SU-DHL-6 (cell line): ENCODE measurements at regions not wholly inside any gene's neighbourhood (a gene's known extent, or its start where the extent isn't known, plus 50 kb on each side); places are given as distances from the start of the nearest gene placed in this dataset.
"Not testable (repeated sequence)": the region's sequence is repeated elsewhere in the genome, so short reads cannot be mapped to it uniquely, and the experiment has no call there.

Source experiments
- H2AFZ ChIP-seq: fragments of 200-600 bp; sonication (generic); 2 replicates; pipeline ENCODE4 v1.6.1; 2014; ENCODE audit warnings: low read depth, mild to moderate bottlenecking, moderate library complexity, mixed read lengths, antibody characterized with exemption, low read length; ENCODE audit not compliant: severe bottlenecking
- H3F3A ChIP-seq: fragments of 200-600 bp; shearing (Covaris generic); 2 replicates; pipeline ENCODE4 v1.6.0; 2016; ENCODE audit warnings: antibody characterized with exemption, mild to moderate bottlenecking; ENCODE audit not compliant: insufficient read depth
- H3K27ac ChIP-seq: fragments of 200-600 bp; sonication (generic); 2 replicates; pipeline ENCODE4 v1.5.1; 2016; ENCODE audit warnings: low read depth, mild to moderate bottlenecking, low read length, moderate library complexity, mixed read lengths
- H3K27me3 ChIP-seq: fragments of 200-600 bp; sonication (generic), shearing (Covaris generic); 2 replicates; pipeline ENCODE4 v1.6.0; 2014; ENCODE audit warnings: mild to moderate bottlenecking, low read length
- H3K36me3 ChIP-seq: fragments of 200-600 bp; sonication (generic); 2 replicates; pipeline ENCODE4 v1.6.1; 2014; ENCODE audit warnings: mild to moderate bottlenecking, low read length, mixed read lengths
- H3K4me2 ChIP-seq: fragments of 300-600, 200-600 bp; shearing (Covaris generic), sonication (generic); 2 replicates; pipeline ENCODE4 v1.6.0; 2014; ENCODE audit warnings: low read length, low read depth, mild to moderate bottlenecking; ENCODE audit not compliant: poor library complexity, severe bottlenecking
- H3K4me3 ChIP-seq: fragments of 200-600 bp; sonication (generic); 2 replicates; pipeline ENCODE4 v1.5.1; 2014; ENCODE audit warnings: antibody characterized with exemption, low read length, mild to moderate bottlenecking, mixed read lengths; ENCODE audit not compliant: insufficient read depth, poor library complexity, severe bottlenecking
- H3K79me2 ChIP-seq: fragments of 200-600 bp; sonication (generic); 2 replicates; pipeline ENCODE4 v1.6.1; 2014; ENCODE audit warnings: mild to moderate bottlenecking, low read length, moderate library complexity; ENCODE audit not compliant: insufficient read depth
- H3K9ac ChIP-seq: fragments of 200-600 bp; sonication (generic); 2 replicates; pipeline ENCODE4 v1.7.0; 2014; ENCODE audit warnings: mild to moderate bottlenecking, low read length
- H3K9me2 ChIP-seq: fragments of 200-600 bp; sonication (generic); replicated peaks from 2 replicates; pipeline ENCODE4 v1.6.1; 2014; ENCODE audit warnings: low read length; ENCODE audit not compliant: insufficient read depth
- H3K9me3 ChIP-seq: fragments of 200-600 bp; sonication (generic); 2 replicates; pipeline ENCODE4 v1.6.1; 2014; ENCODE audit warnings: low read length, mixed read lengths; ENCODE audit not compliant: insufficient read depth
- H4K20me1 ChIP-seq: fragments of 200-600 bp; sonication (generic); 2 replicates; pipeline ENCODE4 v1.6.1; 2014; ENCODE audit warnings: low read depth, mild to moderate bottlenecking, antibody characterized with exemption, low read length, moderate library complexity, mixed read lengths
- EZH2phosphoT487 ChIP-seq: fragments of 200-600 bp; sonication (generic), shearing (Covaris generic); conservative IDR thresholded peaks from 2 replicates; pipeline ENCODE4 v1.6.1; 2018; ENCODE audit warnings: mild to moderate bottlenecking, antibody characterized with exemption, low read length, moderate library complexity, mixed read lengths
- TF ChIP-seq, protein P1 (sequence below): fragments of 200-600 bp; sonication (generic); IDR thresholded peaks from one replicate; pipeline ENCODE4 v1.5.1; 2017; ENCODE audit warnings: antibody characterized with exemption, mild to moderate bottlenecking, low read length, moderate library complexity; ENCODE audit not compliant: insufficient read depth, poor library complexity, severe bottlenecking

DNA sequence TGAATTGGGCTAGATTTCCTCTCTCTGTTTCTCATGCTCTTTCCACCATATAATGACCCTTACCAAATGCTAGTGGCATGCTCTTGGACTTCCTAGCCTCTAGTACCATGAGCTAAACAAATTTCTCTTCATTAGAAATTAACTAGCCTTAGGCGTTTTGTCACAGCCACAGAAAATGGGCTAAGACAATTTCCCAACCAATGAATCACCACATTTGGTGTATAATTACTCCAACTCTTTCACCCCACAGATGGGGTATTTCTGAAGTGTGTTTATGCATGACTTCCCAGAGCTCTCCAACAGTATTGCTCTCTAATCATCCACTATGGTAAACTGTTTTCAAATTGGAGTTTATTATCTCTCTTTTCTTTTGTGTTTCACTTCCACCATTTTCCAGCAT is 1041.1 kb upstream of the COX7C start:
- Histone ChIP-seq H4K20me1 (no peaks in the 10 kb centered on the region), H3K27me3 (no peaks in the 10 kb centered on the region), H2AFZ (no peak overlapping the region), H3K4me3 (no peak overlapping the region), H3K27ac (no peak overlapping the region), H3K4me2 (no peak overlapping the region), H3F3A (no peaks in the 10 kb centered on the region), H3K9me2 (no peaks in the 10 kb centered on the region), H3K9me3 (no peaks in the 10 kb centered on the region), H3K9ac (no peak overlapping the region), H3K79me2 (no peaks in the 10 kb centered on the region), H3K36me3 (no peaks in the 10 kb centered on the region)
- TF ChIP-seq, protein P1, sequence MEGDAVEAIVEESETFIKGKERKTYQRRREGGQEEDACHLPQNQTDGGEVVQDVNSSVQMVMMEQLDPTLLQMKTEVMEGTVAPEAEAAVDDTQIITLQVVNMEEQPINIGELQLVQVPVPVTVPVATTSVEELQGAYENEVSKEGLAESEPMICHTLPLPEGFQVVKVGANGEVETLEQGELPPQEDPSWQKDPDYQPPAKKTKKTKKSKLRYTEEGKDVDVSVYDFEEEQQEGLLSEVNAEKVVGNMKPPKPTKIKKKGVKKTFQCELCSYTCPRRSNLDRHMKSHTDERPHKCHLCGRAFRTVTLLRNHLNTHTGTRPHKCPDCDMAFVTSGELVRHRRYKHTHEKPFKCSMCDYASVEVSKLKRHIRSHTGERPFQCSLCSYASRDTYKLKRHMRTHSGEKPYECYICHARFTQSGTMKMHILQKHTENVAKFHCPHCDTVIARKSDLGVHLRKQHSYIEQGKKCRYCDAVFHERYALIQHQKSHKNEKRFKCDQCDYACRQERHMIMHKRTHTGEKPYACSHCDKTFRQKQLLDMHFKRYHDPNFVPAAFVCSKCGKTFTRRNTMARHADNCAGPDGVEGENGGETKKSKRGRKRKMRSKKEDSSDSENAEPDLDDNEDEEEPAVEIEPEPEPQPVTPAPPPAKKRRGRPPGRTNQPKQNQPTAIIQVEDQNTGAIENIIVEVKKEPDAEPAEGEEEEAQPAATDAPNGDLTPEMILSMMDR: no peak
- TF ChIP-seq EZH2phosphoT487: no peak

GRCh38 chr5:85587806-85588205 is 1029.9 kb upstream of the COX7C start:
- not testable (repeated sequence) for H2AFZ ChIP-seq, H3K9ac ChIP-seq, H3K9me2 ChIP-seq

GRCh38 chr5:85588268-85588667 is 1029.5 kb upstream of the COX7C start:
- H2AFZ ChIP-seq, H3K4me2 ChIP-seq, H3K27me3 ChIP-seq, H3K4me3 ChIP-seq, H3K9ac ChIP-seq, H3K9me2 ChIP-seq, H3K27ac ChIP-seq, H3K79me2 ChIP-seq, H4K20me1 ChIP-seq, H3F3A ChIP-seq, H3K9me3 ChIP-seq, H3K36me3 ChIP-seq: not testable (repeated sequence)

More at GRCh38 chr5:85587806-85588205, 1029.9 kb upstream of the COX7C start:
- H3F3A ChIP-seq, H3K27me3 ChIP-seq, H3K4me2 ChIP-seq, H3K79me2 ChIP-seq, H3K9me3 ChIP-seq, H4K20me1 ChIP-seq, H3K36me3 ChIP-seq, H3K4me3 ChIP-seq, H3K27ac ChIP-seq: not testable (repeated sequence)

- H3K36me3 ChIP-seq: no peaks in the 10 kb centered on the region
- no peak overlapping the region for H2AFZ ChIP-seq
- H3K4me3 ChIP-seq: no peak overlapping the region
- no peaks in the 10 kb centered on the region for H4K20me1 ChIP-seq
- TF ChIP-seq, protein P1: no peak
- no peak for TF ChIP-seq EZH2phosphoT487
- no peak overlapping the region for H3K27ac ChIP-seq
- no peak overlapping the region for H3K4me2 ChIP-seq
- no peaks in the 10 kb centered on the region for H3K9me3 ChIP-seq
- no peaks in the 10 kb centered on the region for H3K27me3 ChIP-seq
- H3K9ac ChIP-seq: no peak overlapping the region
- no peaks in the 10 kb centered on the region for H3F3A ChIP-seq
- no peaks in the 10 kb centered on the region for H3K79me2 ChIP-seq
- no peaks in the 10 kb centered on the region for H3K9me2 ChIP-seq
These were observed 1027.0 kb upstream of the COX7C start for GRCh38 chr5:85590764-85591163.
